ENCODE measurements at regions not wholly inside any gene's neighbourhood (a gene's known extent, or its start where the extent isn't known, plus 50 kb on each side); places are given as distances from the start of the nearest gene placed in this dataset.

- no peak overlapping the region for H3K4me3 ChIP-seq (ENCODE audit: insufficient read depth, low read depth, low read length, poor library complexity, severe bottlenecking)
- DNase-seq = no peak
- H3K9me3 ChIP-seq (ENCODE audit: control insufficient read depth, low read length) = peaks cover 3% of the 10 kb centered on the region
- H3K27ac ChIP-seq (ENCODE audit: insufficient read depth, low read length, poor library complexity, severe bottlenecking) = no peak overlapping the region
- H3K36me3 ChIP-seq (ENCODE audit: control insufficient read depth, insufficient read depth, low read length) = no peaks in the 10 kb centered on the region
- H3K4me1 ChIP-seq (ENCODE audit: control insufficient read depth, insufficient read depth, low read length, poor library complexity, severe bottlenecking) = no peaks in the 10 kb centered on the region
- no peaks in the 10 kb centered on the region for H3K27me3 ChIP-seq (replicated peaks; ENCODE audit: control insufficient read depth, insufficient read depth, low read length, poor library complexity, severe bottlenecking)
Measured at GRCh38 chr7:92932450-92932849, 96.1 kb upstream of the CDK6 start.

- no peaks in the 10 kb centered on the region for H3K36me3 ChIP-seq (ENCODE audit: control insufficient read depth, insufficient read depth, low read length)
- peaks cover 3% of the 10 kb centered on the region for H3K9me3 ChIP-seq (ENCODE audit: control insufficient read depth, low read length)
- H3K4me1 ChIP-seq (ENCODE audit: control insufficient read depth, insufficient read depth, low read length, poor library complexity, severe bottlenecking) = no peaks in the 10 kb centered on the region
- no peak overlapping the region for H3K4me3 ChIP-seq (ENCODE audit: insufficient read depth, low read depth, low read length, poor library complexity, severe bottlenecking)
- DNase-seq = no peak
- H3K27ac ChIP-seq (ENCODE audit: insufficient read depth, low read length, poor library complexity, severe bottlenecking) = no peak overlapping the region
- H3K27me3 ChIP-seq (replicated peaks; ENCODE audit: control insufficient read depth, insufficient read depth, low read length, poor library complexity, severe bottlenecking) = no peaks in the 10 kb centered on the region
Measured at GRCh38 chr7:92930404-92930803, 94.0 kb upstream of the CDK6 start.

- no peaks in the 10 kb centered on the region for H3K4me1 ChIP-seq (ENCODE audit: control insufficient read depth, insufficient read depth, low read length, poor library complexity, severe bottlenecking)
Measured at GRCh38 chr7:92926697-92927044, 90.3 kb upstream of the CDK6 start.

GRCh38 chr7:92925876-92926696, 89.7 kb upstream of the CDK6 start:
- DNase-seq = no peak
- Histone ChIP-seq H3K27me3 (replicated peaks; ENCODE audit: control insufficient read depth, insufficient read depth, low read length, poor library complexity, severe bottlenecking) (no peaks in the 10 kb centered on the region), H3K4me3 (ENCODE audit: insufficient read depth, low read depth, low read length, poor library complexity, severe bottlenecking) (no peak overlapping the region), H3K4me1 (ENCODE audit: control insufficient read depth, insufficient read depth, low read length, poor library complexity, severe bottlenecking) (no peaks in the 10 kb centered on the region), H3K9me3 (ENCODE audit: control insufficient read depth, low read length) (peaks cover 3% of the 10 kb centered on the region), H3K36me3 (ENCODE audit: control insufficient read depth, insufficient read depth, low read length) (no peaks in the 10 kb centered on the region), H3K27ac (ENCODE audit: insufficient read depth, low read length, poor library complexity, severe bottlenecking) (no peak overlapping the region)

More at GRCh38 chr7:92926697-92927044, 90.3 kb upstream of the CDK6 start:
- Histone ChIP-seq H3K27me3 (replicated peaks; ENCODE audit: control insufficient read depth, insufficient read depth, low read length, poor library complexity, severe bottlenecking) (no peaks in the 10 kb centered on the region), H3K4me3 (ENCODE audit: insufficient read depth, low read depth, low read length, poor library complexity, severe bottlenecking) (no peak overlapping the region), H3K9me3 (ENCODE audit: control insufficient read depth, low read length) (peaks cover 3% of the 10 kb centered on the region), H3K27ac (ENCODE audit: insufficient read depth, low read length, poor library complexity, severe bottlenecking) (no peak overlapping the region), H3K36me3 (ENCODE audit: control insufficient read depth, insufficient read depth, low read length) (no peaks in the 10 kb centered on the region)
- DNase-seq = no peak

- Histone ChIP-seq H3K27ac (ENCODE audit: insufficient read depth, low read length, poor library complexity, severe bottlenecking) (no peak overlapping the region), H3K4me1 (ENCODE audit: control insufficient read depth, insufficient read depth, low read length, poor library complexity, severe bottlenecking) (no peaks in the 10 kb centered on the region), H3K9me3 (ENCODE audit: control insufficient read depth, low read length) (no peaks in the 10 kb centered on the region), H3K36me3 (ENCODE audit: control insufficient read depth, insufficient read depth, low read length) (no peaks in the 10 kb centered on the region), H3K4me3 (ENCODE audit: insufficient read depth, low read depth, low read length, poor library complexity, severe bottlenecking) (no peak overlapping the region), H3K27me3 (replicated peaks; ENCODE audit: control insufficient read depth, insufficient read depth, low read length, poor library complexity, severe bottlenecking) (no peaks in the 10 kb centered on the region)
- no peak for DNase-seq
Measured at GRCh38 chr7:92924800-92925199, 88.4 kb upstream of the CDK6 start.

- H3K4me3 ChIP-seq (ENCODE audit: insufficient read depth, low read depth, low read length, poor library complexity, severe bottlenecking) = no peak overlapping the region
- H3K27me3 ChIP-seq (replicated peaks; ENCODE audit: control insufficient read depth, insufficient read depth, low read length, poor library complexity, severe bottlenecking) = no peaks in the 10 kb centered on the region
- no peak overlapping the region for H3K27ac ChIP-seq (ENCODE audit: insufficient read depth, low read length, poor library complexity, severe bottlenecking)
- H3K36me3 ChIP-seq (ENCODE audit: control insufficient read depth, insufficient read depth, low read length) = no peaks in the 10 kb centered on the region
- H3K4me1 ChIP-seq (ENCODE audit: control insufficient read depth, insufficient read depth, low read length, poor library complexity, severe bottlenecking) = no peaks in the 10 kb centered on the region
- DNase-seq = no peak
- no peaks in the 10 kb centered on the region for H3K9me3 ChIP-seq (ENCODE audit: control insufficient read depth, low read length)
Measured at GRCh38 chr7:92917230-92917629, 80.9 kb upstream of the CDK6 start.

GRCh38 chr7:92916770-92917224, 80.4 kb upstream of the CDK6 start:
- H3K4me3 ChIP-seq (ENCODE audit: insufficient read depth, low read depth, low read length, poor library complexity, severe bottlenecking) = no peak overlapping the region
- H3K27ac ChIP-seq (ENCODE audit: insufficient read depth, low read length, poor library complexity, severe bottlenecking) = no peak overlapping the region
- H3K27me3 ChIP-seq (replicated peaks; ENCODE audit: control insufficient read depth, insufficient read depth, low read length, poor library complexity, severe bottlenecking) = no peaks in the 10 kb centered on the region
- no peaks in the 10 kb centered on the region for H3K4me1 ChIP-seq (ENCODE audit: control insufficient read depth, insufficient read depth, low read length, poor library complexity, severe bottlenecking)
- H3K36me3 ChIP-seq (ENCODE audit: control insufficient read depth, insufficient read depth, low read length) = no peaks in the 10 kb centered on the region
- DNase-seq = no peak
- no peaks in the 10 kb centered on the region for H3K9me3 ChIP-seq (ENCODE audit: control insufficient read depth, low read length)

GRCh38 chr7:92915348-92915747, 79.0 kb upstream of the CDK6 start:
- Histone ChIP-seq H3K36me3 (ENCODE audit: control insufficient read depth, insufficient read depth, low read length) (no peaks in the 10 kb centered on the region), H3K4me1 (ENCODE audit: control insufficient read depth, insufficient read depth, low read length, poor library complexity, severe bottlenecking) (no peaks in the 10 kb centered on the region), H3K4me3 (ENCODE audit: insufficient read depth, low read depth, low read length, poor library complexity, severe bottlenecking) (no peak overlapping the region), H3K27me3 (replicated peaks; ENCODE audit: control insufficient read depth, insufficient read depth, low read length, poor library complexity, severe bottlenecking) (no peaks in the 10 kb centered on the region), H3K9me3 (ENCODE audit: control insufficient read depth, low read length) (no peaks in the 10 kb centered on the region), H3K27ac (ENCODE audit: insufficient read depth, low read length, poor library complexity, severe bottlenecking) (no peak overlapping the region)
- DNase-seq = no peak

- no peak for DNase-seq
- H3K4me1 ChIP-seq (ENCODE audit: control insufficient read depth, insufficient read depth, low read length, poor library complexity, severe bottlenecking) = no peaks in the 10 kb centered on the region
- no peak overlapping the region for H3K27ac ChIP-seq (ENCODE audit: insufficient read depth, low read length, poor library complexity, severe bottlenecking)
- H3K4me3 ChIP-seq (ENCODE audit: insufficient read depth, low read depth, low read length, poor library complexity, severe bottlenecking) = no peak overlapping the region
- H3K36me3 ChIP-seq (ENCODE audit: control insufficient read depth, insufficient read depth, low read length) = no peaks in the 10 kb centered on the region
- no peaks in the 10 kb centered on the region for H3K27me3 ChIP-seq (replicated peaks; ENCODE audit: control insufficient read depth, insufficient read depth, low read length, poor library complexity, severe bottlenecking)
- H3K9me3 ChIP-seq (ENCODE audit: control insufficient read depth, low read length) = no peaks in the 10 kb centered on the region
Measured at GRCh38 chr7:92914645-92915044, 78.3 kb upstream of the CDK6 start.

- no peak for DNase-seq
- Histone ChIP-seq H3K36me3 (ENCODE audit: control insufficient read depth, insufficient read depth, low read length) (no peaks in the 10 kb centered on the region), H3K4me3 (ENCODE audit: insufficient read depth, low read depth, low read length, poor library complexity, severe bottlenecking) (no peak overlapping the region), H3K4me1 (ENCODE audit: control insufficient read depth, insufficient read depth, low read length, poor library complexity, severe bottlenecking) (no peaks in the 10 kb centered on the region), H3K27me3 (replicated peaks; ENCODE audit: control insufficient read depth, insufficient read depth, low read length, poor library complexity, severe bottlenecking) (no peaks in the 10 kb centered on the region), H3K9me3 (ENCODE audit: control insufficient read depth, low read length) (no peaks in the 10 kb centered on the region), H3K27ac (ENCODE audit: insufficient read depth, low read length, poor library complexity, severe bottlenecking) (no peak overlapping the region)
Measured at GRCh38 chr7:92913849-92914248, 77.5 kb upstream of the CDK6 start.

Data from effector memory CD4-positive, alpha-beta T cell (primary cell).